Spleen (tissue), 11 donors: ENCODE measurements at regions not wholly inside any gene's neighbourhood (a gene's known extent, or its start where the extent isn't known, plus 50 kb on each side); places are given as distances from the start of the nearest gene placed in this dataset.

Experiments
- DNase-seq: peaks from one replicate; pipeline ENCODE4 v3.0.0-alpha.2; 2020
- H3K27ac ChIP-seq, 8 donors: fragments of 200-600 bp; sonication (generic) in 7 of 8; 1 replicate in 4 of 8; 2 replicates in 4 of 8; pipeline versions ENCODE4 v1.5.0 to v1.8.0; 2016 to 2021; ENCODE audit warnings: inconsistent platforms in 4 of 8, mild to moderate bottlenecking in 4 of 8, moderate library complexity in 1 of 8
- H3K27me3 ChIP-seq, 7 donors: fragments of 200-600 bp; sonication (generic) in 6 of 7; replicated peaks in 1 of 7; 1 replicate in 4 of 7; 2 replicates in 3 of 7; pipeline versions ENCODE4 v1.5.0 to v1.8.0; 2016 to 2021; ENCODE audit warnings: inconsistent platforms in 3 of 7, mild to moderate bottlenecking in 1 of 7
- H3K36me3 ChIP-seq, 6 donors: fragments of 200-600 bp; sonication (generic) in 5 of 6; 1 replicate in 4 of 6; 2 replicates in 2 of 6; pipeline versions ENCODE4 v1.5.0 to v1.8.0; 2016 to 2021; ENCODE audit warnings: inconsistent platforms in 2 of 6
- H3K4me1 ChIP-seq, 6 donors: fragments of 200-600 bp; sonication (generic) in 5 of 6; 1 replicate in 3 of 6; 2 replicates in 3 of 6; pipeline versions ENCODE4 v1.5.0 to v1.8.0; 2016 to 2021; ENCODE audit warnings: inconsistent platforms in 3 of 6
- H3K4me3 ChIP-seq, 8 donors: fragments of 200-600 bp; sonication (generic) in 7 of 8; 1 replicate in 4 of 8; 2 replicates in 4 of 8; pipeline versions ENCODE4 v1.5.0 to v1.8.0; 2016 to 2021; ENCODE audit warnings: inconsistent platforms in 4 of 8, mild to moderate bottlenecking in 4 of 8, moderate library complexity in 2 of 8
- H3K9me3 ChIP-seq, 8 donors: fragments of 200-600 bp; sonication (generic) in 7 of 8; 1 replicate in 4 of 8; 2 replicates in 4 of 8; pipeline versions ENCODE4 v1.5.0 to v1.8.0; 2016 to 2021; ENCODE audit warnings: inconsistent platforms in 4 of 8
- POLR2A ChIP-seq, 3 donors: fragments of 450-650 bp; IDR thresholded peaks; one replicate each; pipeline ENCODE4 v1.5.1; 2017; ENCODE audit warnings: antibody characterized with exemption in 3 of 3, mild to moderate bottlenecking in 1 of 3
- POLR2AphosphoS5 ChIP-seq, 3 donors: sonication (generic); formaldehyde crosslinking; IDR thresholded peaks; one replicate each; pipeline ENCODE4 v1.5.1; 2017; ENCODE audit warnings: antibody characterized with exemption in 3 of 3
- WGBS, 5 donors: extraction: QIAGEN DNeasy Blood & Tissue Kit in 3 of 5; methylation state at CpG; one replicate each; pipeline versions ENCODE4 v1.1.5 to v1.1.7; 2013 to 2018; 5-methylcytosine and 5-hydroxymethylcytosine counted together
- intact Hi-C: fragments of 100-400 bp; cut with DNase I; formaldehyde crosslinking; loops from one replicate; pipeline ENCODE4 v1.15.0; 2023; ENCODE audit warnings: low total_unique reads
- TF ChIP-seq, protein P1 (sequence below), 11 experiments: fragments of 200-600 bp in 7 of 11; fragments of 450-650 bp in 4 of 11; sonication (generic) in 4 of 11; IDR thresholded peaks in 8 of 11; conservative IDR thresholded peaks in 3 of 11; 1 replicate in 7 of 11; 2 replicates in 4 of 11; pipeline versions ENCODE4 v1.4.0 to v1.8.0; 2016 to 2021; ENCODE audit warnings: antibody characterized with exemption in 11 of 11, inconsistent platforms in 4 of 11, mild to moderate bottlenecking in 1 of 11
- donor health status: healthy with polysubstance abuse.
- donor health status: DM: no; HTN: no; CAD: no; lungs with moderate emphysema.
- donor health status: DM: no; HTN: no; CAD: no.
- donor health status: Bipolar disorder and iron deficiency.
- donor health status: healthy.
- donor health status: DM: no; HTN: no; CAD: no.
- donor health status: DM: yes; HTN: yes; CAD: no.

DNA sequence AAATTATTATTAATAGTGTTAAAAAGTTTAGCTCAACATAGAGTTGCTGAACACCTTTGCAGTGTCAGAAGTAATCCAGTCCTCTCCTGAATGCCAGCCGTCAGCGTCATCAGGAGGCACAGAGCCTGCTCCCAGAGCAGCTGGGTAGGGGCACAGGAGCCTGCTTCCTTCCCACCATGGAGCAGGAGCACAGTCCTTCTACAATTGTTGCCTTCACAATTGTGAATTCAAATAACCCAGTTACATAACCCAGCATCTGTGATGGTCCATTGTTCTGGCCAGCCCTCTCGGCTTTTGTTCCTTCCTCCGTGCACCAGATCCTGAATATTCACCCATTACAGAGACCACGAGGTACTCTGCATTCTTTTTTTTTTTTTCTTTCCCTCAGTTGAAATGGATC, 393.9 kb upstream of the MAF start:
- Histone ChIP-seq H3K9me3 (no peaks in the 10 kb centered on the region), H3K4me1 (no peaks in the 10 kb centered on the region), H3K27ac (no peak overlapping the region), H3K36me3 (no peaks in the 10 kb centered on the region), H3K27me3 (peaks cover 0 to 6% (median 0%) of the 10 kb centered on the region in 7 donors), H3K4me3 (no peak overlapping the region)
- no peak for TF ChIP-seq POLR2AphosphoS5 (IDR thresholded peaks at IDR 0.05)
- TF ChIP-seq, protein P1, sequence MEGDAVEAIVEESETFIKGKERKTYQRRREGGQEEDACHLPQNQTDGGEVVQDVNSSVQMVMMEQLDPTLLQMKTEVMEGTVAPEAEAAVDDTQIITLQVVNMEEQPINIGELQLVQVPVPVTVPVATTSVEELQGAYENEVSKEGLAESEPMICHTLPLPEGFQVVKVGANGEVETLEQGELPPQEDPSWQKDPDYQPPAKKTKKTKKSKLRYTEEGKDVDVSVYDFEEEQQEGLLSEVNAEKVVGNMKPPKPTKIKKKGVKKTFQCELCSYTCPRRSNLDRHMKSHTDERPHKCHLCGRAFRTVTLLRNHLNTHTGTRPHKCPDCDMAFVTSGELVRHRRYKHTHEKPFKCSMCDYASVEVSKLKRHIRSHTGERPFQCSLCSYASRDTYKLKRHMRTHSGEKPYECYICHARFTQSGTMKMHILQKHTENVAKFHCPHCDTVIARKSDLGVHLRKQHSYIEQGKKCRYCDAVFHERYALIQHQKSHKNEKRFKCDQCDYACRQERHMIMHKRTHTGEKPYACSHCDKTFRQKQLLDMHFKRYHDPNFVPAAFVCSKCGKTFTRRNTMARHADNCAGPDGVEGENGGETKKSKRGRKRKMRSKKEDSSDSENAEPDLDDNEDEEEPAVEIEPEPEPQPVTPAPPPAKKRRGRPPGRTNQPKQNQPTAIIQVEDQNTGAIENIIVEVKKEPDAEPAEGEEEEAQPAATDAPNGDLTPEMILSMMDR (IDR thresholded peaks at IDR 0.05 in 8 of 11, conservative IDR thresholded peaks at IDR 0.05 in 3 of 11), result no peak
- TF ChIP-seq POLR2A (IDR thresholded peaks at IDR 0.05), result no peak
- DNase-seq, result no peak
- intact Hi-C loops, result no loop called here
- 64 to 80% (median 73%) methylated on average over 5 of the region's 5 CpGs for WGBS, 5 donors

DNA sequence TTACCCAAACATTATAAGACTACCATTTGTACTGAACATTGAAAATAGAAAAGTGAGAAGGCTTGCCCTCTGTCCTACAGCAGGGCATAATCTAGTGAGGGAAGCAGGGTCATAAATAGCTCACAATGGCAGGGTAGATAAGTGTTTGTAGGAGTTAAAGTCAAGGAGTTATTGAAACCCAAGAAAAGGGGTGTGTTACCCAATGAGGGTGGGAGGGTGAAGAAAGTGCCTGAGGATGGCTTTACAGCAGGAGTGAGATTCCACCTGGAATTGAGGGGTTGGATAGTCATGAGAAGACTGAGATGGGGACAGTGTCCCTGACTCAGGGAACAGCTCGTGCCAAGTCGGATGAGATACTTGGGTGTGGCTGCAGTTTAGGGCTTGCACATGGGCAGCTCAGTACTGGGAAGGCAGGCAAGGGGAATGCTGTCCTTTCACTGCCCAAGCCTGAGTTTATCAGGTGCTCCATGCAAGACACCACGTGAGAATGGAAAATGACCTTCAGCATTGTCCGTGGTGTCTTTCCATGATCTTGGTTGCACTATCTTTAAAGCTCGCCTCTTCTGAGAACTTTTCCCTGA, 393.2 kb upstream of the MAF start:
- WGBS, 5 donors, result 81 to 90% (median 84%) methylated on average over 5 of the region's 5 CpGs
- intact Hi-C loops, result no loop called here
- Histone ChIP-seq H3K4me3 (no peak overlapping the region), H3K36me3 (no peaks in the 10 kb centered on the region), H3K4me1 (no peaks in the 10 kb centered on the region), H3K27me3 (peaks cover 0 to 6% (median 0%) of the 10 kb centered on the region in 7 donors), H3K27ac (no peak overlapping the region), H3K9me3 (no peaks in the 10 kb centered on the region)
- TF ChIP-seq, protein P1 (IDR thresholded peaks at IDR 0.05 in 8 of 11, conservative IDR thresholded peaks at IDR 0.05 in 3 of 11), result no peak
- TF ChIP-seq POLR2AphosphoS5 (IDR thresholded peaks at IDR 0.05) (no peak), POLR2A (IDR thresholded peaks at IDR 0.05) (no peak)
- no peak for DNase-seq

- DNase-seq, result no peak
- intact Hi-C loops, result no loop called here
- Histone ChIP-seq H3K4me3 (no peak overlapping the region), H3K27ac (no peak overlapping the region), H3K4me1 (no peaks in the 10 kb centered on the region), H3K27me3 (peaks cover 0 to 6% (median 0%) of the 10 kb centered on the region in 7 donors), H3K9me3 (no peaks in the 10 kb centered on the region), H3K36me3 (no peaks in the 10 kb centered on the region)
- TF ChIP-seq POLR2AphosphoS5 (IDR thresholded peaks at IDR 0.05) (no peak), POLR2A (IDR thresholded peaks at IDR 0.05) (no peak)
- TF ChIP-seq, protein P1 (IDR thresholded peaks at IDR 0.05 in 8 of 11, conservative IDR thresholded peaks at IDR 0.05 in 3 of 11), result no peak
- WGBS, 5 donors, result 78 to 90% (median 84%) methylated on average over 4 of the region's 4 CpGs
These were observed 391.4 kb upstream of the MAF start for GRCh38 chr16:79991969-79992368.

DNA sequence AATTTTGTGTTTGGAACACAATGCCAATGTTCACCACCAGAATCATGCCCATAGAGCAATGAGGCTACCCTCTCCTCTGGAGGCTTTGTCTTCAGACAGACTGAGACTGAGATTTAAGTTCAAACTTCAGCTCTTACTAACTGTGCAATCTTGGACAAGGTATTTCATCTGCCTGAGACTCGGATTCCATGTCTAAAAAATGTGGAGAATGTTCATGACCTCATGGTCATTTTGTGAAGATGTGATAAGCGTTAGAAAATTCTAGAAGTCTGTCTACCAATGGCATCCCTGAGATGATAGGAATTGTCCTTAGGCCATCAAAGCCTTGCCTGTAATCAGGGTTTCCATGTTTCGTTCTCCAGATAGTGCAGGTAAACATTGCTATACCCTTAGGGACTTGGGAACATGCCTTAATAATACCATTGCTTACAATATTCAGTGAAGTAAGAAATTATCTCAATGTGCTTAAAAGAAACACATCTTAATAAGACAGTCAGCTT, 388.2 kb upstream of the MAF start:
- 74 to 86% (median 81%) methylated on average over 3 of the region's 3 CpGs for WGBS, 5 donors
- no peaks in the 10 kb centered on the region for H3K9me3 ChIP-seq
- TF ChIP-seq, protein P1 (IDR thresholded peaks at IDR 0.05 in 8 of 11, conservative IDR thresholded peaks at IDR 0.05 in 3 of 11), result no peak
- TF ChIP-seq POLR2A (IDR thresholded peaks at IDR 0.05), result no peak
- TF ChIP-seq POLR2AphosphoS5 (IDR thresholded peaks at IDR 0.05), result no peak
- H3K4me3 ChIP-seq, result no peak overlapping the region
- intact Hi-C loops, result no loop called here
- no peaks in the 10 kb centered on the region for H3K4me1 ChIP-seq
- DNase-seq, result no peak
- no peaks in the 10 kb centered on the region for H3K36me3 ChIP-seq
- no peak overlapping the region for H3K27ac ChIP-seq
- peaks cover 0 to 6% (median 0%) of the 10 kb centered on the region in 7 donors for H3K27me3 ChIP-seq
